HG03354 (cell line): ENCODE measurements at regions not wholly inside any gene's neighbourhood (a gene's known extent, or its start where the extent isn't known, plus 50 kb on each side); places are given as distances from the start of the nearest gene placed in this dataset.
A peak's percentile ranks its signal among the peaks of the same experiment; 100 is the strongest.
"Not testable (repeated sequence)": the region's sequence is repeated elsewhere in the genome, so short reads cannot be mapped to it uniquely, and the experiment has no call there.

Source experiments
- ATAC-seq: cut with Tn5 transposase; IDR thresholded peaks from one replicate; pipeline ENCODE4 v1.9.1; 2021; ENCODE audit warnings: mild to moderate bottlenecking; ENCODE audit not compliant: unreplicated experiment, poor library complexity, severe bottlenecking

- ATAC-seq = no peak
Observed at GRCh38 chr3:17882981-17883380, 140.6 kb upstream of the TBC1D5 start.

GRCh38 chr3:17877299-17877698 is 134.9 kb upstream of the TBC1D5 start:
- ATAC-seq = no peak

GRCh38 chr3:17874636-17875035 is 132.2 kb upstream of the TBC1D5 start:
- no peak for ATAC-seq

DNA sequence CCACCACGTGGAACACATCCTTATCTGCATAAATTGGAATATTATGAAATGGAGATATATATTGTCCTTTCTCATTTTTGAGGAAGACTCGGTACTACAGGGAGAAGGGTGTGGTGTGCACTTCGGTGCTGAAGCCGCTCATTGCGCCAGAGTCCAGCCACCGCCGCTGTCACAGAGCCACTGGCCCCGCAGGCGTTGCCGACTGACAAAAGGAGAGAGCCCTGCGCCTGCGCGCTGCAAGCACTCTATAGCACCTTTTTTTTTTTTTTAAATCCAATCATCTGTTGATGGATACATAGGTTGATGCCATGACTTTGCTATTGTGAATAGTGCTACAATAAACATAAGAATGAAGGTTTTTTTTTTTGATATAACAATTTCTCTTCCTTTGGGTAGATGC is 130.0 kb upstream of the TBC1D5 start:
- no peak for ATAC-seq

DNA sequence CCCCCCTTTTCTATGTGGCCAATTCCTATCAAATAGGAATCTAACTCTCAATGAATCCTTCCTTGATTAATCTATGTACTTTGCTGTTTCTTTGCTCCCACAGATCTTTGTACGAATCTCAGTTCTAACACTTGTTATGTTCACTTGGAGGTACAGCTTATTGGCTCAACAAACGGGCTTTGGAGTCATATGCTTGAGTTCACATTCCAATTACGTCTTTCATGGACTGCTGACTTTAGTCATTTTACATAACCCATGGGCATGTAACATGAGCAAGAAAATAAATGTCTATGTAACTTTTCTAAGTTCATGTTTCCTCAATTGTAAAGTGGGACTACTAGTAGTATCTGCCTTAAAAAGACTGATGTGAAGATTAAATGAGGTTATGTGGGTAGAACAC is 123.2 kb upstream of the TBC1D5 start:
- no peak for ATAC-seq

DNA sequence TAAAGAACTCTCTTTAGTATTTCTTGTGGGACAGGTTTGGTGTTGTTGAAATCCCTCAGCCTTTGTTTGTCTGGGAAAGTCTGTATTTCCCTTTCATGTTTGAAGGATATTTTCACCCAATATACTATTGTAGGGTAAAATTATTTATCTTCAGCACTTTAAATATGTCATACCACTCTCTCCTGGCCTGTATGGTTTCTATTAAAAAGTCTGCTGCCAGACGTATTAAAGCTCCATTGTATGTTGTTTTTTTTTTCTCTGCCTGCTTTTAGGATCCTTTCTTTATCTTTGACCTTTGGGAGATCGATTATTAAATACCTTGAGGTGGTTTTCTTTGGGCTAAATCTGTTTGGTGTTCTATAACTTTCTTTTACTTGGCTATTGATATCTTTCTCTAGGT is 119.0 kb upstream of the TBC1D5 start:
- no peak for ATAC-seq

DNA sequence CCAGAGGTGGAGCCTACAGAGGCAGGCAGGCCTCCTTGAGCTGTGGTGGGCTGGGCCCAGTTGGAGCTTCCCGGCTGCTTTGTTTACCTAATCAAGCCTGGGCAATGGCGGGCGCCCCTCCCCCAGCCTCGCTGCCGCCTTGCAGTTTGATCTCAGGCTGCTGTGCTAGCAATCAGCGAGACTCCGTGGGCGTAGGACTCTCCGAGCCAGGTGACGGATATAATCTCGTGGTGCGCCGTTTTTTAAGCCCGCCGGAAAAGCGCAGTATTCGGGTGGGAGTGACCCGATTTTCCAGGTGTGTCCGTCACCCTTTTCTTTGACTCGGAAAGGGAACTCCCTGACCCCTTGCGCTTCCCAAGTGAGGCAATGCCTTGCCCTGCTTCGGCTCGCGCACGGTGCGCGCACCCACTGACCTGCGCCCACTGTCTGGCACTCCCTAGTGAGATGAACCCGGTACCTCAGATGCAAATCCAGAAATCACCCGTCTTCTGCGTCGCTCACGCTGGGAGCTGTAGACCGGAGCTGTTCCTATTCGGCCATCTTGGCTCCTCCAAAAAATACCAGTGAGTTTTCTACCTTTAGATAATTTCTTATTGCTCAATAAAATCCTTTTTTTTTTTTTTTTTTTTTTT is 118.5 kb upstream of the TBC1D5 start:
- ATAC-seq = not testable (repeated sequence)

- ATAC-seq = peak; percentile 92
Observed at GRCh38 chr3:17852217-17852616, 109.8 kb upstream of the TBC1D5 start.

DNA sequence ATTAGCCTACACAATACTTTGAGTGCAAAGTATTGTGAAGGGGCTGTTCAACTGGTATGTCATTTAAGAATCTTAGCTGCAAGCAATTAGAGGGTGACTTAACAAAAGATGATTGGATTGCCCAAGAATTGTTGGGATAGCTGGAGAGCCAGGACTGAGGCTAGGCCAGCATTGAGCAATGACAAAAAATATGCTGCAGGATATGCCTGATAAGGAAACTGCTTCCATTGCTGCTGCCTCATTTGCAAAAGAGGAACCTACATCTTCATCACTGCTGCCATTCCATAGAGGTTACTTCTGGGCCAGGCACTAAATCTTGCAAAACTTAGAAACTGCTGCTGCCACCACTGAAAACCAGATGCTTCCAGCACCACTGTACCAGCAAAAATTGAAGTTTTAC is 108.0 kb upstream of the TBC1D5 start:
- no peak for ATAC-seq

GRCh38 chr3:17848102-17848501 is 105.7 kb upstream of the TBC1D5 start:
- ATAC-seq = no peak

- ATAC-seq = no peak
Observed at GRCh38 chr3:17847156-17847555, 104.7 kb upstream of the TBC1D5 start.

DNA sequence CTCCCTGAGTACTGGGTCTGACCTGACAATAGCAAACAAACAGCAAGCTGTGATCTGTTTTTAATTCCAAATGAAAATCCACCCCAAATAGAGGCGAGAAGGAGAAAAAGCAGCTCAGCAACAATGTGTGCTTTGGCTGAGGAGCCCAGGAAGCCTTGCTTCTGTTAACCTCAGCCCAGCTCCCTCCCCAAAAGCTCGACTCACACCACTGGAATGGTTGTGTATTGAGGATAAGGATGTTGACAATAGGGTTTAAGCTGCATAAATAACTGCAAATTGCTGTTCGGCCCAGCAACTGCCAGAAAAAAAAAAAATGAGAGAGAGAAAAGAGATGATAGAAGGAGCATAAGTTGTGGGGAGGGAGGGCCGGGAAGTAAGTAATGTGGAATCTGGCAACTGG is 104.0 kb upstream of the TBC1D5 start:
- ATAC-seq = no peak

DNA sequence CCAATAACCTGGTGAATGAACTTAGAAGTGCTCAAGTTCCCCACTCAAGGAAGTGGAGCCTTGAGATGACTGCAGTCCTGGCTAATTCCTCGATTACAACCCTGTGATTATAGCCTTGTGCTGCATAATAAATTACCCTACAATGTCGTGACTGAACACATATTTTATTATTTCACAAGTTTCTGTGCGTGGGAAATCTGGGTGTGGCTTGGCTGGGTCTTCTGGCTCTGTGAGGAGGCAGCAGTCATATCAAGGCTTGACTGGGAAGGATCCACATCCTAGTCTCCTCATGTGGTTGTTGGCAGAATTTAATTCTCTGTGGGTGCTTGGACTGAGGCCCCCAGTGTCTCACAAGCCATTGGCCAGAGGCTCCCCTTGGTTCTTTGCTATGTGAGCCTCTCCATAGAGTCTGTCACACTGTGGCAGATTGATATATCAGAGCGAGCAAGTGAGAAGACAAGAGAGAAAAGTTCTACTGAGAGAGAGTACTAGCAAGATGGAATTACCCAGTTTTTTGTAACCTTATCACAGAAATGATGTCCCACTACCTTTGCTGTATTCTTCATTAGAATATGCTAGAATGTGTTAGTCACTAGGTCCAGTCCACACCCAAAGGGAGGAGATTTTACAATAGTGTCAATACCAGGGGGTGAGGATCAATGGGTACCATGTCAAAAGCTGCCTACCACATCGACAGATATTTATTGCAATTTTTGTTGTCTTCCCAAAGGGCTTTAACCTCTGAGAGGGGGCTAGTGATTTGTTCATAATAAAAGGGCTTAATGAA is 102.8 kb upstream of the TBC1D5 start:
- ATAC-seq = no peak

- no peak for ATAC-seq
Observed at GRCh38 chr3:17844236-17844635, 101.8 kb upstream of the TBC1D5 start.

DNA sequence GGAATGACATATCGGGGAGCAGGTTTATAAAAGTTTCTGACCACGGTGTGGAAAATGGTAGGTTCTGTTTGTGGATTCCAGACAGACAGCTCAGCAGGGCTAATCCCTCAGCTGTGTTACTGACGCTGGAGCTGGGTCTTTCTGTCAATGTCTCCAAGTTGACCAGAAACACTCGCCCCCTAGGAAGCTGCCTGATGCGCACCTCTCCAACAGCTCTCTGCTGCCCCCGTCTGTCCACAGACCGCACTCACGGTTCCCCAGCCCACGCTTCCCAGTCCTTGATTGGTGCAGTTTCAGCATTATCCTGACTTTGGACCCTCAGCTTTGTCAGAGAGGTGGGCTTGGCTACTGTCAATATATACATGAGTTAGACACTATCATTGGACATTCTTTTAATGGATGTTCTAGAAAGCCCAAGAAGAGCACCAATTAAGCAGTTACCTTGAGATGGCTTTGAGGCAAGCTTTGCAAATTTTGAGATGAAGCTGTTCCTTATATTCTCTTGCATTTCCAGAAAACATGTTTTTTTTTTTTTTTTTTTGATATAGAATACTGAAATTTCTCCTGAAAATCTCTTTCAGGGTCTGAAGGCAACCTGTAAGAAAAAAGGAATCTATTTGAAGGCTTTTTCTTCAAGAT is 98.9 kb upstream of the TBC1D5 start:
- ATAC-seq = peak; percentile 97

- ATAC-seq = no peak
Observed at GRCh38 chr3:17840651-17841050, 98.2 kb upstream of the TBC1D5 start.

- no peak for ATAC-seq
Observed at GRCh38 chr3:17840126-17840525, 97.7 kb upstream of the TBC1D5 start.

GRCh38 chr3:17836919-17837318 is 94.5 kb upstream of the TBC1D5 start:
- no peak for ATAC-seq

- no peak for ATAC-seq
Observed at GRCh38 chr3:17836092-17836491, 93.7 kb upstream of the TBC1D5 start.

- ATAC-seq = no peak
Observed at GRCh38 chr3:17833786-17834559, 91.5 kb upstream of the TBC1D5 start.
